H9 (cell line): ENCODE measurements at regions not wholly inside any gene's neighbourhood (a gene's known extent, or its start where the extent isn't known, plus 50 kb on each side); places are given as distances from the start of the nearest gene placed in this dataset.

Experiments used
- DNase-seq: peaks from one replicate; pipeline ENCODE4 v3.0.0-alpha.2; 2017
- H2AFZ ChIP-seq: one replicate; pipeline ENCODE4 v1.6.1; 2013; ENCODE audit warnings: mild to moderate bottlenecking, low read length, control low read depth, moderate library complexity
- H2AK5ac ChIP-seq: 2 replicates; pipeline ENCODE4 v1.6.1; 2013; ENCODE audit warnings: low read length, control low read depth, mixed read lengths; ENCODE audit not compliant: insufficient read length
- H2BK120ac ChIP-seq: one replicate; pipeline ENCODE4 v1.6.1; 2013; ENCODE audit warnings: low read depth, mild to moderate bottlenecking, low read length, control low read depth, inconsistent platforms; ENCODE audit not compliant: poor library complexity, severe bottlenecking
- H2BK12ac ChIP-seq: 2 replicates; pipeline ENCODE4 v1.6.1; 2013; ENCODE audit warnings: low read length, control low read depth, mixed read lengths, low read depth; ENCODE audit not compliant: insufficient read length
- H2BK15ac ChIP-seq: 2 replicates; pipeline ENCODE4 v1.6.1; 2013; ENCODE audit warnings: low read depth, low read length, control low read depth
- H2BK20ac ChIP-seq: one replicate; pipeline ENCODE4 v1.6.1; 2013; ENCODE audit warnings: low read depth, mild to moderate bottlenecking, low read length, control low read depth, inconsistent platforms; ENCODE audit not compliant: poor library complexity, severe bottlenecking
- H2BK5ac ChIP-seq: 2 replicates; pipeline ENCODE4 v1.6.1; 2013; ENCODE audit warnings: low read length, control low read depth, mixed read lengths; ENCODE audit not compliant: insufficient read length
- H3K14ac ChIP-seq: 2 replicates; pipeline ENCODE4 v1.6.1; 2013; ENCODE audit warnings: low read length, control low read depth; ENCODE audit not compliant: insufficient read depth
- H3K18ac ChIP-seq: 2 replicates; pipeline ENCODE4 v1.6.1; 2013; ENCODE audit warnings: low read depth, mild to moderate bottlenecking, mixed read lengths, low read length, control low read depth; ENCODE audit not compliant: insufficient read length
- H3K23ac ChIP-seq: 2 replicates; pipeline ENCODE4 v1.6.1; 2013; ENCODE audit warnings: low read length, control low read depth, mixed read lengths, low read depth; ENCODE audit not compliant: insufficient read length
- H3K23me2 ChIP-seq: 2 replicates; pipeline ENCODE4 v1.6.1; 2013; ENCODE audit warnings: low read depth, mild to moderate bottlenecking, mixed read lengths, low read length, control low read depth; ENCODE audit not compliant: insufficient read length, poor library complexity, severe bottlenecking
- H3K27ac ChIP-seq: 2 replicates; pipeline ENCODE4 v1.5.1; 2013; ENCODE audit warnings: low read length, control low read depth, mixed read lengths, low read depth; ENCODE audit not compliant: insufficient read length
- H3K27me3 ChIP-seq: 2 replicates; pipeline ENCODE4 v1.6.1; 2013; ENCODE audit warnings: low read length, control low read depth, inconsistent platforms; ENCODE audit not compliant: insufficient read depth
- H3K4ac ChIP-seq: 2 replicates; pipeline ENCODE4 v1.6.1; 2013; ENCODE audit warnings: low read depth, mild to moderate bottlenecking, control low read depth, inconsistent platforms, low read length, moderate library complexity
- H3K4me1 ChIP-seq: 2 replicates; pipeline ENCODE4 v1.6.1; 2013; ENCODE audit warnings: low read length, control low read depth, inconsistent platforms; ENCODE audit not compliant: insufficient read depth
- H3K4me2 ChIP-seq: 2 replicates; pipeline ENCODE4 v1.6.1; 2013; ENCODE audit warnings: low read length, control low read depth, mixed read lengths; ENCODE audit not compliant: insufficient read length, insufficient read depth
- H3K56ac ChIP-seq: 2 replicates; pipeline ENCODE4 v1.6.1; 2013; ENCODE audit warnings: low read depth, mild to moderate bottlenecking, mixed read lengths, low read length, control low read depth; ENCODE audit not compliant: insufficient read length
- H3K79me1 ChIP-seq: 2 replicates; pipeline ENCODE4 v1.6.1; 2013; ENCODE audit warnings: low read depth, mild to moderate bottlenecking, moderate library complexity, low read length, control low read depth, inconsistent platforms; ENCODE audit not compliant: insufficient read depth, poor library complexity, severe bottlenecking
- H3K79me2 ChIP-seq: 2 replicates; pipeline ENCODE4 v1.6.1; 2013; ENCODE audit warnings: low read length, control low read depth, inconsistent platforms; ENCODE audit not compliant: insufficient read depth
- H3K9ac ChIP-seq: 2 replicates; pipeline ENCODE4 v1.6.1; 2013; ENCODE audit warnings: low read length, control low read depth, mixed read lengths; ENCODE audit not compliant: insufficient read length; ENCODE audit errors: extremely low read depth
- H3K9me3 ChIP-seq: one replicate; pipeline ENCODE4 v1.6.1; 2013; ENCODE audit warnings: low read depth, low read length, inconsistent platforms; ENCODE audit not compliant: control insufficient read depth
- H3T11ph ChIP-seq: one replicate; pipeline ENCODE4 v1.6.1; 2013; ENCODE audit warnings: mild to moderate bottlenecking, low read length, control low read depth, inconsistent platforms
- H4K20me1 ChIP-seq: one replicate; pipeline ENCODE4 v1.6.1; 2013; ENCODE audit not compliant: control insufficient read depth, insufficient read length, insufficient read depth
- H4K5ac ChIP-seq: 2 replicates; pipeline ENCODE4 v1.6.1; 2013; ENCODE audit warnings: low read depth, mild to moderate bottlenecking, mixed read lengths, low read length, control low read depth; ENCODE audit not compliant: insufficient read length
- H4K8ac ChIP-seq: replicated peaks from 2 replicates; pipeline ENCODE4 v1.6.1; 2013; ENCODE audit warnings: low read length, control low read depth, mixed read lengths, low read depth; ENCODE audit not compliant: insufficient read length
- H4K91ac ChIP-seq: 2 replicates; pipeline ENCODE4 v1.6.1; 2013; ENCODE audit warnings: low read depth, mild to moderate bottlenecking, moderate library complexity, mixed read lengths, low read length, control low read depth; ENCODE audit not compliant: insufficient read length
- H3K27ac Mint-ChIP-seq, 3 experiments: 2 replicates in 2 of 3; 3 replicates in 1 of 3; pipeline ENCODE4 v1.8.0; 2020 to 2021; ENCODE audit warnings: mixed read lengths in 3 of 3, mild to moderate bottlenecking in 1 of 3, moderate library complexity in 1 of 3
- H3K27me3 Mint-ChIP-seq: 2 replicates; pipeline ENCODE4 v1.8.0; 2021; ENCODE audit warnings: low read depth, mild to moderate bottlenecking, moderate library complexity, mixed read lengths
- H3K36me3 Mint-ChIP-seq, 3 experiments: 2 replicates in 2 of 3; 3 replicates in 1 of 3; pipeline ENCODE4 v1.8.0; 2020 to 2021; ENCODE audit warnings: low read depth in 3 of 3, mixed read lengths in 3 of 3; ENCODE audit not compliant: insufficient read depth in 1 of 3
- H3K4me1 Mint-ChIP-seq, 2 experiments: 2 replicates each; pipeline ENCODE4 v1.8.0; 2020; ENCODE audit warnings: mixed read lengths in 2 of 2
- H3K4me3 Mint-ChIP-seq, 2 experiments: 2 replicates in 1 of 2; 3 replicates in 1 of 2; pipeline ENCODE4 v1.8.0; 2020 to 2021; ENCODE audit warnings: mild to moderate bottlenecking in 2 of 2, mixed read lengths in 2 of 2, moderate library complexity in 1 of 2
- H3K9me3 Mint-ChIP-seq, 2 experiments: 2 replicates in 1 of 2; 3 replicates in 1 of 2; pipeline ENCODE4 v1.8.0; 2020; ENCODE audit warnings: mild to moderate bottlenecking in 2 of 2, mixed read lengths in 2 of 2, moderate library complexity in 1 of 2
- WGBS: extraction: QIAGEN DNeasy Blood & Tissue Kit; methylation state at CpG from one replicate; pipeline ENCODE4 v1.1.7; 2013; ENCODE audit warnings: missing lambda C conversion rate, low lambda C conversion rate, mixed read lengths; ENCODE audit not compliant: insufficient read length; ENCODE audit errors: extremely low coverage; 5-methylcytosine and 5-hydroxymethylcytosine counted together
- TF ChIP-seq, protein P1 (sequence below): fragments of 200-600 bp; sonication (generic); conservative IDR thresholded peaks from 3 replicates; pipeline ENCODE4 v1.8.0; 2021; ENCODE audit warnings: antibody characterized with exemption, mild to moderate bottlenecking

DNA sequence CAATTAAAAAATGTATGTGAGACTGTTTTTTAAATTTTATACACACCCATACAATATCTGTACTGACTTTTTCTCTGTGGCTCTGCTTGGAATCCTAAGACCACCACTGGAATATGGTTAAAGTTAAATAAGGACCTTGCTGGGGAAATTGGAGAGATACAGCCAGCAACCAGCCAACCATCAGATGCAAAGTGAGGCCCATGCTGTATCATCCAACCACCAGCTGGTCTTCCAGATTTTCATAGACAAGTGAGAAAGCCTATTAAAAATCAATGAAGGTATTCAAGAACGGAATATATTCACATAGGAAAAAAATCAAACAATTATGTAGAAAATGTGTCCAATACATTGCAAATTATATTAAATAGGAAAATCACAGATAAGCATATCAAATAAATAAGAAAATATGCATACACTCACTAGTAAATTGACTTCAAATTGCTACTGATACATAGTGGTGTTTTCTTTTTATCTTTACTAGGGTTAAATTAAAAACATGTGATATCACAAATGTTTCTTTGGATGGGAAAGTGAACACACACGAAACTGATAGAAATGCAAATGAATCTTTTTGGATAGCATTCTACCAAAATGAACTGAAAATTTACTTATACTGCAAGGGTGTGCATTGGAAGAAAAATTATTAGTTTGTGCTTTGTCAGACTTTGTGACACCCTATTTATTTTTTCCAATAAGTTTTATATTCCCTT lies 1486.3 kb downstream of the BRINP3 start:
- Histone ChIP-seq H3T11ph (no peak overlapping the region), H3K4ac (no peak overlapping the region), H3K56ac (no peak overlapping the region), H3K9ac (no peak overlapping the region), H3K79me2 (no peaks in the 10 kb centered on the region), H2BK15ac (no peak overlapping the region), H4K91ac (no peak overlapping the region), H3K9me3 (no peaks in the 10 kb centered on the region), H4K8ac (no peak overlapping the region), H2BK5ac (no peak overlapping the region), H2BK120ac (no peak overlapping the region), H2BK20ac (no peak overlapping the region), H3K27ac (no peak overlapping the region), H3K27me3 (no peaks in the 10 kb centered on the region), H2AK5ac (no peak overlapping the region), H3K4me1 (no peaks in the 10 kb centered on the region), H2AFZ (no peak overlapping the region), H3K18ac (no peak overlapping the region), H3K14ac (no peak overlapping the region), H3K23me2 (no peaks in the 10 kb centered on the region), H3K23ac (no peak overlapping the region), H2BK12ac (no peak overlapping the region), H4K5ac (no peak overlapping the region), H3K79me1 (no peaks in the 10 kb centered on the region), H3K4me2 (no peak overlapping the region), H4K20me1 (no peaks in the 10 kb centered on the region)
- peaks cover 12 to 21% of the 10 kb centered on the region in 2 experiments for H3K4me1 Mint-ChIP-seq
- H3K9me3 Mint-ChIP-seq = no peaks in the 10 kb centered on the region
- no peaks in the 10 kb centered on the region for H3K27me3 Mint-ChIP-seq
- H3K27ac Mint-ChIP-seq = no peak overlapping the region
- TF ChIP-seq, protein P1, sequence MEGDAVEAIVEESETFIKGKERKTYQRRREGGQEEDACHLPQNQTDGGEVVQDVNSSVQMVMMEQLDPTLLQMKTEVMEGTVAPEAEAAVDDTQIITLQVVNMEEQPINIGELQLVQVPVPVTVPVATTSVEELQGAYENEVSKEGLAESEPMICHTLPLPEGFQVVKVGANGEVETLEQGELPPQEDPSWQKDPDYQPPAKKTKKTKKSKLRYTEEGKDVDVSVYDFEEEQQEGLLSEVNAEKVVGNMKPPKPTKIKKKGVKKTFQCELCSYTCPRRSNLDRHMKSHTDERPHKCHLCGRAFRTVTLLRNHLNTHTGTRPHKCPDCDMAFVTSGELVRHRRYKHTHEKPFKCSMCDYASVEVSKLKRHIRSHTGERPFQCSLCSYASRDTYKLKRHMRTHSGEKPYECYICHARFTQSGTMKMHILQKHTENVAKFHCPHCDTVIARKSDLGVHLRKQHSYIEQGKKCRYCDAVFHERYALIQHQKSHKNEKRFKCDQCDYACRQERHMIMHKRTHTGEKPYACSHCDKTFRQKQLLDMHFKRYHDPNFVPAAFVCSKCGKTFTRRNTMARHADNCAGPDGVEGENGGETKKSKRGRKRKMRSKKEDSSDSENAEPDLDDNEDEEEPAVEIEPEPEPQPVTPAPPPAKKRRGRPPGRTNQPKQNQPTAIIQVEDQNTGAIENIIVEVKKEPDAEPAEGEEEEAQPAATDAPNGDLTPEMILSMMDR = no peak
- no CpG with 5 or more reads among the region's 2 CpGs for WGBS
- H3K36me3 Mint-ChIP-seq = no peaks in the 10 kb centered on the region
- no peak for DNase-seq
- no peak overlapping the region for H3K4me3 Mint-ChIP-seq
